Left lung (tissue), 4 donors: ENCODE measurements at regions not wholly inside any gene's neighbourhood (a gene's known extent, or its start where the extent isn't known, plus 50 kb on each side); places are given as distances from the start of the nearest gene placed in this dataset.

Experiments used
- ATAC-seq: fragments of 200-7000 bp; cut with Tn5 transposase; one replicate; pipeline ENCODE4 v1.9.1; 2020; ENCODE audit warnings: moderate library complexity
- DNase-seq, 4 donors: peaks; one replicate each; pipeline ENCODE4 v3.0.0-alpha.2; 2013 to 2020
- H3K27ac ChIP-seq, 2 donors: fragments of 200-600 bp; sonication (generic) in 1 of 2; one replicate each; pipeline versions ENCODE4 v1.5.0 to v1.8.0; 2020 to 2021
- H3K27me3 ChIP-seq, 2 donors: fragments of 200-600 bp; sonication (generic) in 1 of 2; one replicate each; pipeline versions ENCODE4 v1.5.0 to v1.8.0; 2020 to 2021
- H3K36me3 ChIP-seq, 2 donors: fragments of 200-600 bp; sonication (generic) in 1 of 2; one replicate each; pipeline versions ENCODE4 v1.5.0 to v1.8.0; 2020 to 2021
- H3K4me1 ChIP-seq, 2 donors: fragments of 200-600 bp; one replicate each; pipeline ENCODE4 v1.8.0; 2021
- H3K4me3 ChIP-seq, 2 donors: fragments of 200-600 bp; sonication (generic) in 1 of 2; one replicate each; pipeline versions ENCODE4 v1.5.0 to v1.8.0; 2020 to 2021; ENCODE audit warnings: mild to moderate bottlenecking in 1 of 2
- H3K9me3 ChIP-seq, 2 donors: fragments of 200-600 bp; sonication (generic) in 1 of 2; one replicate each; pipeline versions ENCODE4 v1.5.0 to v1.8.0; 2020 to 2021
- intact Hi-C, 2 donors: fragments of 100-400 bp; cut with DNase I; formaldehyde crosslinking; loops; one replicate each; pipeline versions ENCODE4 v1.11.2 to v1.14.2; 2022
- TF ChIP-seq, protein P1 (sequence below), 2 donors: fragments of 200-600 bp; sonication (generic) in 1 of 2; IDR thresholded peaks; one replicate each; pipeline versions ENCODE4 v1.5.0 to v1.8.0; 2021; ENCODE audit warnings: antibody characterized with exemption in 2 of 2
- donor health status: DM: no; HTN: yes; CAD: no.
- donor health status: DM: no; HTN: no; CAD: no.

DNA sequence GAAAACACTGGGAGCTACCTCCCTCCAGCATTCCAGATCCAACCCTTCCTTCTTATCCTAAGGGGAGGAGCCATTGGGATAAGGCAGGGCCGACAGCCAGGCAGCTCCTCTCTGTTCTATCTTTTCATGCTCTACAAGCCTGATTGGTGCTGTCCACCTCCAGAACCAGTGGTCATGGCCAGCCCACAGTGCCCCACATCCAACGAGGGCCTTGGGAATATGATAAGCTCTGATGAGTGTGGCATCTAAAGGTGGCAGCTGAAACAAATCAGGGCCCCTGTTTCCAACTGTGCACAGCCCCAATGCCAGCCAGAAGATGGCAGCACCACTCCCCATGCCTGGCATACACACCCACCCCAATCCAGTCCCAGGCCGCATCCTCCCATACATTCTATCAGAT is 329.3 kb downstream of the C1D start:
- H3K27ac ChIP-seq = no peak overlapping the region
- TF ChIP-seq, protein P1, sequence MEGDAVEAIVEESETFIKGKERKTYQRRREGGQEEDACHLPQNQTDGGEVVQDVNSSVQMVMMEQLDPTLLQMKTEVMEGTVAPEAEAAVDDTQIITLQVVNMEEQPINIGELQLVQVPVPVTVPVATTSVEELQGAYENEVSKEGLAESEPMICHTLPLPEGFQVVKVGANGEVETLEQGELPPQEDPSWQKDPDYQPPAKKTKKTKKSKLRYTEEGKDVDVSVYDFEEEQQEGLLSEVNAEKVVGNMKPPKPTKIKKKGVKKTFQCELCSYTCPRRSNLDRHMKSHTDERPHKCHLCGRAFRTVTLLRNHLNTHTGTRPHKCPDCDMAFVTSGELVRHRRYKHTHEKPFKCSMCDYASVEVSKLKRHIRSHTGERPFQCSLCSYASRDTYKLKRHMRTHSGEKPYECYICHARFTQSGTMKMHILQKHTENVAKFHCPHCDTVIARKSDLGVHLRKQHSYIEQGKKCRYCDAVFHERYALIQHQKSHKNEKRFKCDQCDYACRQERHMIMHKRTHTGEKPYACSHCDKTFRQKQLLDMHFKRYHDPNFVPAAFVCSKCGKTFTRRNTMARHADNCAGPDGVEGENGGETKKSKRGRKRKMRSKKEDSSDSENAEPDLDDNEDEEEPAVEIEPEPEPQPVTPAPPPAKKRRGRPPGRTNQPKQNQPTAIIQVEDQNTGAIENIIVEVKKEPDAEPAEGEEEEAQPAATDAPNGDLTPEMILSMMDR (IDR thresholded peaks at IDR 0.05) = peak; percentile 17 to 42
- H3K4me1 ChIP-seq = no peaks in the 10 kb centered on the region
- ATAC-seq = peak; percentile 60
- peak in 1 of 4 donors; percentile 52 for DNase-seq
- intact Hi-C loops = no loop called here
- no peaks in the 10 kb centered on the region for H3K9me3 ChIP-seq
- H3K27me3 ChIP-seq = no peaks in the 10 kb centered on the region
- no peaks in the 10 kb centered on the region for H3K36me3 ChIP-seq
- no peak overlapping the region for H3K4me3 ChIP-seq

DNA sequence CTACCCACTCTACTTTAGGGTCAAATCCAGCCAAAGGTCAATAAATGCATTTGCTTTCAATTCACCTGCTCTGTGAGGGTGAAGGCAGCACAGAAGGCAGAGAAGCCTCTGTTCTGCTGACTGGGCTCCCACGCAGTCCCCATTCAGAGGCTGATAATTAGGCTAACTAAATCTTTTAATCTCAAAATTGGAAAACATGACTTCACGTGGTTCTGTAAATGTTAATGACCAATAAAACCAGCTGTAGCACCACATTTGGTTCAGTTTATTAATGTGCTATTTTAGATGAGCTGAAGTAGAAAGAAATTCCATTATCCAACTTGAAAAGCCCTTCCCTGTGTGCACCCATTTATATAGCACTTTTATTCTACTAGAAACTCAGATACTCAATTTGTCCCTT is 310.6 kb downstream of the C1D start:
- no peaks in the 10 kb centered on the region for H3K4me1 ChIP-seq
- DNase-seq (no peak), ATAC-seq (no peak)
- no peaks in the 10 kb centered on the region for H3K36me3 ChIP-seq
- H3K27me3 ChIP-seq = no peaks in the 10 kb centered on the region
- TF ChIP-seq, protein P1 (IDR thresholded peaks at IDR 0.05) = no peak
- intact Hi-C loops = no loop called here
- H3K9me3 ChIP-seq = no peaks in the 10 kb centered on the region
- H3K4me3 ChIP-seq = no peak overlapping the region
- no peak overlapping the region for H3K27ac ChIP-seq

DNA sequence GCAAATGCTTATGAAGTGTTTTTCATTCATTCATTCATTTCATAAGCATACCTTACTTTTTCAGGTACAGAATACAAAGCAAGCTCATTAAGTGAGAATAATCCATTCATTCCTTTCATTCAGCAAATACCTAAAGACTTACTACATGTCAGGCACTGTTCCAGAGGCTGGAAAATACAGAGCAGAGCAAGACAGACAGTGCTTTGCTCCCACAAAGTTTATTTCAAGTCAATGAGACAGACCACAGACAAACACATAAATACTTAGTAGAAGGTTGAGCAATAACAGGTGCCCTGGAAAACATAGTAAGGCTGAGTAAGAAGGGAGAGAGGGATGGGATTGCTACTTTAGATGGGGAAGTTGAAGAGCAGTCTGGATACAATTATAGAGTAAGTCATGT is 309.8 kb downstream of the C1D start:
- DNase-seq (no peak), ATAC-seq (no peak)
- Histone ChIP-seq H3K36me3 (no peaks in the 10 kb centered on the region), H3K4me3 (no peak overlapping the region), H3K27me3 (no peaks in the 10 kb centered on the region), H3K9me3 (no peaks in the 10 kb centered on the region), H3K27ac (no peak overlapping the region), H3K4me1 (no peaks in the 10 kb centered on the region)
- TF ChIP-seq, protein P1 (IDR thresholded peaks at IDR 0.05) = no peak
- intact Hi-C loops = no loop called here

DNA sequence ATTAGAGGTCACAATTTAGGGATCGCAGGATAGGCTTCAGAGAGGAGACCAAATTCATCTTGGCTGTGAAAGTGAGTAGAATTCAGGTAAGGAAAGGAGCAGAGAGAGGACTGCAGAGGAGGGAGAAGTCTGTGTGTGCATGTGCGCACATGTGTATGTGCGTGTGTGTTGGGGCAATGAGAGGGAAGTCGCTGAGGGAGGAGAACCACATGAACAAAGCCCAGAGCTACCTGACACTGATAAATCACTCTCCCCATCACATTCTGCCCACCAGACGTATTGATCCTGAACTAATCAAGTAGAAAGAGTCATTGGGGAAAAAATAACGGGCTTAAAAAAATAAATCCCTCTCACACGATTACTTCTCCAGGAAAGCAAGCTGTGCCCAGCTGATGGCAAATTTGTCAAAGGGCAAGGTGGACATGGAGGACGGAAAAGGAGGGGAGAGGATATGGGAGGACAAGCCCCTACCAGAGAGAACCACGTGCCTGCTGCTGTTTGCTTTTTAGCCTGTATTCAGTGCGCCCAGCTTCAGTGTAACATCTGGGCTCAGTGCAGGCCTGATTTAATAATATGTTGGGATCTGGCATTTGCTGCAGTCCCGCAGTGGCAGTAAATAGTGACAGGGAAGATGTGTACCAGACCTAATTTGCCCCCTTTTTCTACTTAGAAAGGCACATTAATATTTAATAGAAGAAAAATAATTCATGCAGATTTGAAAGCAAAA is 307.5 kb downstream of the C1D start:
- TF ChIP-seq, protein P1 (IDR thresholded peaks at IDR 0.05) = no peak
- Histone ChIP-seq H3K4me1 (no peaks in the 10 kb centered on the region), H3K27ac (no peak overlapping the region), H3K36me3 (no peaks in the 10 kb centered on the region), H3K9me3 (no peaks in the 10 kb centered on the region), H3K4me3 (no peak overlapping the region), H3K27me3 (no peaks in the 10 kb centered on the region)
- DNase-seq (no peak), ATAC-seq (no peak)
- intact Hi-C loops = no loop called here

DNA sequence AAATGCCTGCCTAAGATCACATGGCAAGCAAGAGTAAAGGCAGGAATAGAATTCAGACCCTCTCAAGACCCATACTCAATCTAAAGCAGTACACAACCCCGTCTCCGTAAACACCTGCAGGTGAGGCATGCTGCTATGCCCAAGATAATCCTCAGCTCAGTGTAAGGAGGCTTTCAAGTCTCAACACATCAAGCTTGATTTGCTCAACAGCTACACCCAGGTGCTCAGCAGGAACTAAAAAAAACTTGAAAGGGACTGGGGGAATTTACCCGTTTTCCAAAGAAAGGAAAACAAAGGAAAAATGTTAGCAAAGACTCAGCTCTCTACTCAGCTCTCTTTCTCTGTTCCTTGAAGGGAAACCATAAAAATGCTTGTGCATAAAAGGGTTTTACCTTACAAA is 301.8 kb downstream of the C1D start:
- TF ChIP-seq, protein P1 (IDR thresholded peaks at IDR 0.05) = no peak
- Histone ChIP-seq H3K27ac (no peak overlapping the region), H3K4me3 (no peak overlapping the region), H3K9me3 (peaks cover 0 to 4% of the 10 kb centered on the region in 2 donors), H3K4me1 (no peaks in the 10 kb centered on the region), H3K36me3 (no peaks in the 10 kb centered on the region), H3K27me3 (no peaks in the 10 kb centered on the region)
- intact Hi-C loops = no loop called here
- ATAC-seq = no peak
- no peak for DNase-seq
